Activated T-helper 1 cell treated with anti-CD3 and anti-CD28 coated beads, Interleukin-2, amount 50 U/mL, for 16 hours (primary cell): ENCODE measurements at regions not wholly inside any gene's neighbourhood (a gene's known extent, or its start where the extent isn't known, plus 50 kb on each side); places are given as distances from the start of the nearest gene placed in this dataset.

Source experiments
- DNase-seq, 2 donors: peaks; one replicate each; pipeline ENCODE4 v3.0.0-alpha.2; 2020; ENCODE audit warnings: low read depth in 1 of 2, low spot score in 1 of 2

GRCh38 chr2:236863729-236864126 is 222.0 kb upstream of the COPS8 start:
- DNase-seq: no peak

- DNase-seq: no peak
These were observed 220.6 kb upstream of the COPS8 start for GRCh38 chr2:236865052-236865451.

- no peak for DNase-seq
These were observed 218.9 kb upstream of the COPS8 start for GRCh38 chr2:236866542-236867340.

- DNase-seq: no peak
These were observed 218.0 kb upstream of the COPS8 start for GRCh38 chr2:236867441-236868260.

- no peak for DNase-seq
These were observed 215.3 kb upstream of the COPS8 start for GRCh38 chr2:236870370-236870769.

GRCh38 chr2:236871500-236872001 is 214.1 kb upstream of the COPS8 start:
- DNase-seq: no peak

GRCh38 chr2:236872015-236872414 is 213.7 kb upstream of the COPS8 start:
- no peak for DNase-seq

- no peak for DNase-seq
These were observed 212.7 kb upstream of the COPS8 start for GRCh38 chr2:236872981-236873380.

GRCh38 chr2:236873636-236874035 is 212.1 kb upstream of the COPS8 start:
- DNase-seq: no peak

GRCh38 chr2:236874866-236875481 is 210.7 kb upstream of the COPS8 start:
- DNase-seq: no peak

- DNase-seq: no peak
These were observed 209.7 kb upstream of the COPS8 start for GRCh38 chr2:236875906-236876505.

GRCh38 chr2:236876642-236877041 is 209.0 kb upstream of the COPS8 start:
- no peak for DNase-seq

- no peak for DNase-seq
These were observed 207.7 kb upstream of the COPS8 start for GRCh38 chr2:236877972-236878371.

GRCh38 chr2:236879416-236879963 is 206.2 kb upstream of the COPS8 start:
- DNase-seq: no peak

- no peak for DNase-seq
These were observed 203.6 kb upstream of the COPS8 start for GRCh38 chr2:236882074-236882473.

GRCh38 chr2:236882930-236883329 is 202.8 kb upstream of the COPS8 start:
- DNase-seq: no peak

GRCh38 chr2:236883819-236884218 is 201.9 kb upstream of the COPS8 start:
- no peak for DNase-seq

- no peak for DNase-seq
These were observed 201.0 kb upstream of the COPS8 start for GRCh38 chr2:236884569-236885175.

- no peak for DNase-seq
These were observed 199.2 kb upstream of the COPS8 start for GRCh38 chr2:236886456-236886855.

- DNase-seq: no peak
These were observed 198.2 kb upstream of the COPS8 start for GRCh38 chr2:236887531-236887930.
